ENCODE measurements at regions not wholly inside any gene's neighbourhood (a gene's known extent, or its start where the extent isn't known, plus 50 kb on each side); places are given as distances from the start of the nearest gene placed in this dataset.

DNA sequence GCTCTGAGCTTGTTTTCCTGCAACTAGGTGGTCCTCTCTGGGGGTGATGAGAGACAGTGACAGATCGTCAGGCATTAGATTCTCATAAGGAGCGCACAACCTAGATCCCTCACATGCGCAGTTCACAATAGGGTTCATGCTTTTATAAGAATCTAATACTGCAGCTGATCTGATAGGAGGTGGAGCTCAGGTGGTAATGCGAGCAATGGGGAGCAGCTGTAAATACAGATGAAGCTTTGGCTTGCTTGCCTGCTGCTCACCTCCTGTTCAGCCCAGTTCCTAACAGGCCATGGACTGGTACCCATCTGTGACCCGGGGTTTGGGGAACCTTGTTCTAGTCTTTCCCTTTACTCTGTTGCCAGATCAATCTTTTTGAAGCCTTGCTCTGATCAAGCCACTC lies 89.5 kb upstream of the POU5F2 start:
- TF ChIP-seq, protein P1, sequence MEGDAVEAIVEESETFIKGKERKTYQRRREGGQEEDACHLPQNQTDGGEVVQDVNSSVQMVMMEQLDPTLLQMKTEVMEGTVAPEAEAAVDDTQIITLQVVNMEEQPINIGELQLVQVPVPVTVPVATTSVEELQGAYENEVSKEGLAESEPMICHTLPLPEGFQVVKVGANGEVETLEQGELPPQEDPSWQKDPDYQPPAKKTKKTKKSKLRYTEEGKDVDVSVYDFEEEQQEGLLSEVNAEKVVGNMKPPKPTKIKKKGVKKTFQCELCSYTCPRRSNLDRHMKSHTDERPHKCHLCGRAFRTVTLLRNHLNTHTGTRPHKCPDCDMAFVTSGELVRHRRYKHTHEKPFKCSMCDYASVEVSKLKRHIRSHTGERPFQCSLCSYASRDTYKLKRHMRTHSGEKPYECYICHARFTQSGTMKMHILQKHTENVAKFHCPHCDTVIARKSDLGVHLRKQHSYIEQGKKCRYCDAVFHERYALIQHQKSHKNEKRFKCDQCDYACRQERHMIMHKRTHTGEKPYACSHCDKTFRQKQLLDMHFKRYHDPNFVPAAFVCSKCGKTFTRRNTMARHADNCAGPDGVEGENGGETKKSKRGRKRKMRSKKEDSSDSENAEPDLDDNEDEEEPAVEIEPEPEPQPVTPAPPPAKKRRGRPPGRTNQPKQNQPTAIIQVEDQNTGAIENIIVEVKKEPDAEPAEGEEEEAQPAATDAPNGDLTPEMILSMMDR (IDR thresholded peaks at IDR 0.05): no peak
- TF ChIP-seq SIN3A (IDR thresholded peaks at IDR 0.05; ENCODE audit: borderline replicate concordance, insufficient read depth, low read depth, low read length): no peak
- TF ChIP-seq REST (IDR thresholded peaks at IDR 0.05; ENCODE audit: insufficient read depth in 1 of 2, low read depth in 2 of 2, low read length in 1 of 2): no peak

Data from Panc1 (cell line).